HG02759 (cell line): ENCODE measurements at regions not wholly inside any gene's neighbourhood (a gene's known extent, or its start where the extent isn't known, plus 50 kb on each side); places are given as distances from the start of the nearest gene placed in this dataset.

Experiments
- ATAC-seq: cut with Tn5 transposase; IDR thresholded peaks from one replicate; pipeline ENCODE4 v1.9.1; 2021; ENCODE audit warnings: mild to moderate bottlenecking, moderate library complexity; ENCODE audit not compliant: unreplicated experiment

- ATAC-seq, result no peak
Measured at GRCh38 chr13:22263185-22263584, 592.3 kb downstream of the FGF9 start.

- ATAC-seq, result no peak
Measured at GRCh38 chr13:22265563-22265962, 594.7 kb downstream of the FGF9 start.

GRCh38 chr13:22270881-22271280 lies 600.0 kb downstream of the FGF9 start:
- no peak for ATAC-seq

- ATAC-seq, result no peak
Measured at GRCh38 chr13:22271903-22272302, 601.0 kb downstream of the FGF9 start.

- no peak for ATAC-seq
Measured at GRCh38 chr13:22275393-22275792, 604.5 kb downstream of the FGF9 start.

GRCh38 chr13:22276616-22277015 lies 605.7 kb downstream of the FGF9 start:
- no peak for ATAC-seq

GRCh38 chr13:22278336-22278929 lies 607.6 kb downstream of the FGF9 start:
- peak; percentile 77 for ATAC-seq

- no peak for ATAC-seq
Measured at GRCh38 chr13:22285867-22286266, 615.0 kb downstream of the FGF9 start.

GRCh38 chr13:22286338-22286737 lies 615.5 kb downstream of the FGF9 start:
- no peak for ATAC-seq

- ATAC-seq, result no peak
Measured at GRCh38 chr13:22287343-22287920, 616.6 kb downstream of the FGF9 start.

GRCh38 chr13:22288496-22288895 lies 617.6 kb downstream of the FGF9 start:
- ATAC-seq, result no peak

- ATAC-seq, result no peak
Measured at GRCh38 chr13:22289711-22290110, 618.8 kb downstream of the FGF9 start.

- ATAC-seq, result no peak
Measured at GRCh38 chr13:22298530-22298929, 627.7 kb downstream of the FGF9 start.

- ATAC-seq, result no peak
Measured at GRCh38 chr13:22311734-22312404, 641.0 kb downstream of the FGF9 start.

GRCh38 chr13:22312405-22312803 lies 641.5 kb downstream of the FGF9 start:
- ATAC-seq, result no peak

- no peak for ATAC-seq
Measured at GRCh38 chr13:22316494-22317025, 645.7 kb downstream of the FGF9 start.

- ATAC-seq, result no peak
Measured at GRCh38 chr13:22320991-22321390, 650.1 kb downstream of the FGF9 start.

- ATAC-seq, result no peak
Measured at GRCh38 chr13:22325761-22326160, 654.9 kb downstream of the FGF9 start.

GRCh38 chr13:22332416-22332815 lies 661.5 kb downstream of the FGF9 start:
- no peak for ATAC-seq

GRCh38 chr13:22336460-22336859 lies 665.6 kb downstream of the FGF9 start:
- no peak for ATAC-seq

GRCh38 chr13:22357132-22357531 lies 686.3 kb downstream of the FGF9 start:
- ATAC-seq, result no peak

GRCh38 chr13:22369090-22369489 lies 698.2 kb downstream of the FGF9 start:
- ATAC-seq, result no peak
